ENCODE measurements at regions not wholly inside any gene's neighbourhood (a gene's known extent, or its start where the extent isn't known, plus 50 kb on each side); places are given as distances from the start of the nearest gene placed in this dataset.

GRCh38 chr9:30575218-30575617 is 1809.2 kb upstream of the ACO1 start:
- no peaks in the 10 kb centered on the region for H3K9me3 ChIP-seq (ENCODE audit: control insufficient read depth, insufficient read depth, low read depth, low read length)
- H3K36me3 ChIP-seq (ENCODE audit: control insufficient read depth, insufficient read depth, low read length) = no peaks in the 10 kb centered on the region
- H3K4me3 ChIP-seq (ENCODE audit: low read depth in 2 of 2, low read length in 2 of 2) = no peak overlapping the region
- CTCF ChIA-PET = no interaction called here
- DNase-seq (ENCODE audit: low read depth, low spot score) (no peak), ATAC-seq (no peak)
- TF ChIP-seq POLR2AphosphoS5 (IDR thresholded peaks at IDR 0.05; ENCODE audit: low read depth, low read length) (no peak), REST (IDR thresholded peaks at IDR 0.05; ENCODE audit: insufficient read depth in 1 of 2, low read depth in 2 of 2, low read length in 1 of 2) (no peak), SIN3A (IDR thresholded peaks at IDR 0.05; ENCODE audit: borderline replicate concordance, insufficient read depth, low read depth, low read length) (no peak), CTCF (IDR thresholded peaks at IDR 0.05) (no peak), TCF7L2 (IDR thresholded peaks at IDR 0.05; ENCODE audit: low read depth, low read length) (no peak)
- no peaks in the 10 kb centered on the region for H3K27me3 ChIP-seq (ENCODE audit: control insufficient read depth, insufficient read depth, low read length)
- in situ Hi-C loops (cut with HindIII; ENCODE audit: low pct_unique_long_range_greater_than_20kb, low sequenced_read_pairs) = no loop called here
- no TSS peak for BruUV-seq (replicated peaks)
- POLR2A ChIA-PET = no interaction called here
- no peaks in the 10 kb centered on the region for H3K4me1 ChIP-seq (ENCODE audit: control insufficient read depth, insufficient read depth, low read length)
- no peak overlapping the region for H3K27ac ChIP-seq (ENCODE audit: low read length)
- intact Hi-C loops (cut with micrococcal nuclease; ENCODE audit: unreplicated experiment) = no loop called here

GRCh38 chr9:30575691-30576090 is 1808.8 kb upstream of the ACO1 start:
- in situ Hi-C loops (cut with HindIII; ENCODE audit: low pct_unique_long_range_greater_than_20kb, low sequenced_read_pairs) (no loop called here), intact Hi-C loops (cut with micrococcal nuclease; ENCODE audit: unreplicated experiment) (no loop called here)
- H3K9me3 ChIP-seq (ENCODE audit: control insufficient read depth, insufficient read depth, low read depth, low read length) = no peaks in the 10 kb centered on the region
- no peak overlapping the region for H3K27ac ChIP-seq (ENCODE audit: low read length)
- CTCF ChIA-PET = no interaction called here
- no TSS peak for BruUV-seq (replicated peaks)
- H3K36me3 ChIP-seq (ENCODE audit: control insufficient read depth, insufficient read depth, low read length) = no peaks in the 10 kb centered on the region
- no peak for ATAC-seq
- no peak for DNase-seq (ENCODE audit: low read depth, low spot score)
- POLR2A ChIA-PET = no interaction called here
- no peaks in the 10 kb centered on the region for H3K27me3 ChIP-seq (ENCODE audit: control insufficient read depth, insufficient read depth, low read length)
- no peak overlapping the region for H3K4me3 ChIP-seq (ENCODE audit: low read depth in 2 of 2, low read length in 2 of 2)
- H3K4me1 ChIP-seq (ENCODE audit: control insufficient read depth, insufficient read depth, low read length) = no peaks in the 10 kb centered on the region
- TF ChIP-seq SIN3A (IDR thresholded peaks at IDR 0.05; ENCODE audit: borderline replicate concordance, insufficient read depth, low read depth, low read length) = no peak
- no peak for TF ChIP-seq REST (IDR thresholded peaks at IDR 0.05; ENCODE audit: insufficient read depth in 1 of 2, low read depth in 2 of 2, low read length in 1 of 2)
- TF ChIP-seq TCF7L2 (IDR thresholded peaks at IDR 0.05; ENCODE audit: low read depth, low read length) = no peak
- no peak for TF ChIP-seq CTCF (IDR thresholded peaks at IDR 0.05)
- no peak for TF ChIP-seq POLR2AphosphoS5 (IDR thresholded peaks at IDR 0.05; ENCODE audit: low read depth, low read length)
